Amygdala (tissue), 56 donors: ENCODE measurements at regions not wholly inside any gene's neighbourhood (a gene's known extent, or its start where the extent isn't known, plus 50 kb on each side); places are given as distances from the start of the nearest gene placed in this dataset.

Experiments
- DNase-seq, 56 donors: peaks; one replicate each; lab custom pipeline; 2025; lab: John Stamatoyannopoulos, UW

DNA sequence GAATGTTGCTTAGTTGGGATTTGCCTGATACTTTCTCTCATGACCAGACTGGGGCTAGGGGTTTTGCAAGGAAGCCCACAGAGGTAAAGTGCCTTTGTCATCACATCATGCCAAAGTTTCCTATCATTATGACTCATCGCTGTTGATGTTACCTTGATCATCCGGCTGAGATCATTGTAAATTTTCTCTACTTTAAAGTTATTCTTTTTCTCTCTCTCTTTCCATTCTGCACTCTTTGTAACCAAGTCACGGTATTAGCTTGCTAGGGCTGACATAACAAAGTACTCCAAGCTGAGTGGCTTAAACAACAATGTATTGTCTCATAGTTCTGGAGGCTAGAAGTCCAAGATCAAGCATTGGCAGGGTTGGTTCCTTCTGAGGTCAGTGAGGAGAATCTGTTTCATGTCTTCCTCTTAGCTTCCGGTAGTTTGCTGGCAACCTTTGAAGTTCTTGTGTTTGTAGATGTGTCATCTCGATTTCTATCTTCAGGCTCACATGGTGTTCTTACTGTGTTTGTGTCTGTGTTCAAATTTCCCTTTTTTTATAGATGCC is 113.0 kb downstream of the DTHD1 start:
- DNase-seq = no peak

DNA sequence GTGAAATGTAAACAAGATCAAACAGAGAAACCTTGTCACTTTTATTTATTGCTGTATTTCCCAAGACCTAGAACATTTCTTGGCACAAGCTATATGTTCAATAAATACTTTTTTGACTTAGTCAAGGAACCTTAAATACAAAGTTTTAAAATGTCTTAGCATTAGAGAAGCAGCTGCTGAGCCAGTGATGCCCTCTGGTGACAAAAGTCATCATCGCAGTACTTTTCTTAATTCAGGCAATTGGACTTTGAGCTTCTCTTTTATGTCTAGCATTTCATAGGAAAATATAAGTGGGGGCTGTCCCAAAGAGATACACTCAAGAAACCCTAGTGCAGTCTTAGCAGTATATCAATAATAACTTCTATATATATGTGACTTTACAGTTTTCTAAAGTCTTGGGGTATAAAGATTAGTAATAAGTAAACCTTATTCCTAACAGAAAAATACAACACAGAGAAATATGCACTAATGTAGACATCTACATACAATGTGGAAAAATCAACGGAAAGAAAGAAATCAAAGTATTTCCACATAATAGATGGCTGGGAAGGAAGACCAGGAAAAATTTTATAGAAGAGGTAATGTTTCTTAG is 118.4 kb downstream of the DTHD1 start:
- DNase-seq = peak in 15 of 56 donors; percentile 2 to 69 (median 7)

DNA sequence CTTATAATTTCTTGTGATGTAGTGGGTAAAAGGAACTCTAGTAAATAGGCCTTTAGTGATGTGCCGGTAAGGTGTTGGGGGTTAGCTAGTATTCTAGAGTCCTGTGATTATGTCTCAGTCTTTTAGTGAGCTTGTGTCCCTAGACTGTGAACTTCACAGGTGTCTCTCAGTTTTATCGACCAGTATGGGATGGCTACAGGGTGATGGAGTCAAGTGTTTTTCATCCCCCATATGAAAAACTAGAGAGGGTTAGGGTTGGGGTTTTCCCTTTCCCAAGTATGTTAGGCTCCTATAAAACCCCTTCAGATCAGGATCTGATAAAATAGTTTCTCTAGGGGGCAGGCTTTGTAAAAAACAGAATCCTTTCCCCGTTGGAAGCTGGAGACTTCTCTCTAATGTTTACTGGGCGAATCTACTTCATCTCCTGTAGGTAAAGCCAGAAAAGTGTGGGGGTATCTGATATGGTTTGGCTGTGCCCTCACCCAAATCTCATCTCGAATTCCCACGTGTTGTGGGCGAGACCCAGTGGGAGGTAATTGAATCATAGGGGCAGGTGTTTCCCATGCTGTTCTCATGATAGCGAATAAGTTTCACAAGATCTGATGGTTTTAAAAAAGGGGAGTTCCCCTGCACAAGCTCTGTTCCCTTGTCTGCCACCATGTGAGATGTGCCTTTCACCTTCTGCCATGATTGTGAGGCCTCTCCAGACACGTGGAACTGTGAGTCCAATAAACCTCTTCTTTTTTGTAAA is 120.8 kb downstream of the DTHD1 start:
- no peak for DNase-seq

DNA sequence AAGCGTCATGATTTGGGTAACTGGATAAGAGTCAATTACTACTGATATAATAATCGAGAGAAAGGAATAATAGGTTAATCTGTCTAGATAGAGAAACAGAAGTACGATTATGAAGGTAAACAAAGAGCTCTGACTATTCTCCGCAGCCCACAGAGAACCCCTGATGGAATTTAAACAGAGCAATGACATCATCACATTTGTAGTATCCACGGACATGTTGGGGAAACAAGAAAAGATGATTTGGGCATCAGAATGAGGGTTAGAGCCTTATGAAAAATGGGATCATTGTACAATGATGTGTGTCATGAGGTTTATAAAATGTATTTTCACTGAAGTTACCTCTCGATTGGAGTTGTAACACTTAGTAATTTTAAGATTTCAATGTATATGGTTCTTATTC is 129.9 kb downstream of the DTHD1 start:
- no peak for DNase-seq

- no peak for DNase-seq
These were observed 132.8 kb downstream of the DTHD1 start for GRCh38 chr4:36414248-36414647.

GRCh38 chr4:36417146-36417545 is 135.7 kb downstream of the DTHD1 start:
- DNase-seq = no peak

DNA sequence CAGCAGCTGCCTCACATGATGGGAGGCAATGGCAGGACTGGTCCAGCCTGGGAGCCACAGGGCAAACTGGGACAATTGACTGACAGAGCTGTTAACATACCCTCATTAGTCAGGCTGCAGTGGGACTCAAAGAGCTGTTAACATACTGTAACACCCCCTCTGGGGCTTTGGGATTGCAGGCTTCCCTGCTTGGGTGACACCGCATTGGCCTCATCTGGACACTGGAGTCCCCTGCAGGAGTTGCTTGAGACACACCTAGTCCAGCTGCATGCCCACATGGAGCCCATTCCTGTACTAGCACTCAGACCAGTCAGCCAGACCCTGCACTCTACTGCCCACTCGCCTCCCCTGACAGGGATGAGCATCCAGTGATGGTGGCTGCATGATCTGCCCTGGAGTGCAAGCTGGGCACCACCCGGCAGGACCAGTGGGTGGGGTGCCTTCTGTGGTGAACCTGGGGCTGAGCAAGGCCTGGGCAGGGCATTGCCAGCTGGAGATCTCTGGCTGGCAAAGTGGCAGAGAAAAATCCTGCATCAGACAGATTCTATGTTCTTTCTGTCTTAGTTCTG is 138.8 kb downstream of the DTHD1 start:
- DNase-seq = no peak

- DNase-seq = no peak
These were observed 141.2 kb downstream of the DTHD1 start for GRCh38 chr4:36422607-36423006.

GRCh38 chr4:36426741-36427140 is 145.3 kb downstream of the DTHD1 start:
- DNase-seq = no peak

GRCh38 chr4:36427696-36428095 is 146.3 kb downstream of the DTHD1 start:
- DNase-seq = no peak

DNA sequence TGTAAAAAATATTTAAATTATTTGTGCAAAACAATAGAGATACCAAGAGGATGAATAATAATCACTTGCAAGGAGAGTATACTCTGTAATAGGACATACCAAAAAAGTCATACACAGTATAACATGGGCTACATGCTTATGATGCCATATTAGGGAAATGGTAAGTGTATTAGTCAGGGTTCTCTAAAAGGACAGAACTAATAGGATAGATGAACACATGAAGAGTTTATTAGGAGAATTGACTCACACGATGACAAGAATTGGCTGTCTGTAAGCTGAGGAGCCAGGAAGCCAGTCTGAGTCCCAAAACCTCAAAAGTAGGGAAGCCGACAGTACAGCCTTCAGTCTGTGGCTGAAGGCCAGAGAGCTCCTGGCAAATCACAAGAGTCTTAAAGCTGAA is 151.2 kb downstream of the DTHD1 start:
- no peak for DNase-seq

- no peak for DNase-seq
These were observed 158.1 kb downstream of the DTHD1 start for GRCh38 chr4:36439556-36439955.

DNA sequence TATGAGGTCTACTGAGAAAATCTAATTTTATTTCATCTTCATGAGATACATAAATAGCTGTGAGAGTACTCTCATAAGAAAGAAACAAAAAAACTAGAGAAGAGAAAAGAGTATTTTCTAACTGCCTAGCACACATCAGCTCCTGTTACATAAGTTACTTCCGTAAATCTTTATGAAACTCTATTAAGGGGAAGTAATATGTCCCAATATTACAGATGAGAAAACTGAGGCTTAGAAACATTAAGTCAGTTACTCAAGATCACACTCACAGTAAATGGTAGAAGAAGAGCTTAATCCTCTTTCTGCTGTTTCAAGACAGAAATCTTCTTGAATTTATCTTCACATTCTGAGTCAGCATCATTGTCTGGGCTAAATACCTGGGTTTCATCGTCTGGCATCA is 164.1 kb downstream of the DTHD1 start:
- DNase-seq = no peak

DNA sequence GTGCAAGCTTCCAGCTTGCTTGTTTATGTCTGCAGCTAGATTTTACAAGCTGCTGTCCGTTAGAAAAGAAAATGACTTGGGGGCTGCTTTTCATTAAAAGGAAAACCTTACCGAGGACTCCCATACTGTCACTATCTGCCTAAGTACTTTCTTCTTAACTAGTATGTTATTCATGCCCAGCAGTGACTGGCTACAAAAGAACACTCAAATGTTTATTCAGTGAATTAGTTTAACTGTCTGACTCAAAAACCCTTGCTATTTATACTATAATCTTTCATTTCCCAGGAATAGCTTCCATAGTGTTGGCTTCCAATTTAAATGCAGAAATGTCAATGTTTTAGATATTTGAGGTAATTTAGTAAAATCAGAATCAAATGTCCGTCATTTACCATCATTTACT is 164.9 kb downstream of the DTHD1 start:
- DNase-seq = no peak

DNA sequence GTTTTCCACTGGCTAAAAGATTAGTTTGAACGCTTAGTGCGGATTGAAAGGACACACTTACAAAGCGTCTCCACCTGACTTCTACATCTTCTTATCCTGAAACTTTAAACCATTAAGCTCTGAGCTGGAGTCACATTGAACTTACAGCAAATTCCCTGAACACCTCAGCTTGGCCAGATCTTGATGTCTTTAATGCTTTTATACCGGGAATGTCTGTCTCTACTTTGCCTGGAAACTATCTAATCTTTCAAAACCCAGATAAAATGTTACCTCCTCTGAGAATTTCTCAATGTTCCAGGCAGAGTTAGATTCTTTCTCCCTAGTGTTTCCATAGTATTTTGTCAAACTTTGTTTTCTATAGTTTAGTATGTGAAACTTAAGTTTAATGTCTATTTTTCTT is 179.9 kb downstream of the DTHD1 start:
- DNase-seq = no peak

DNA sequence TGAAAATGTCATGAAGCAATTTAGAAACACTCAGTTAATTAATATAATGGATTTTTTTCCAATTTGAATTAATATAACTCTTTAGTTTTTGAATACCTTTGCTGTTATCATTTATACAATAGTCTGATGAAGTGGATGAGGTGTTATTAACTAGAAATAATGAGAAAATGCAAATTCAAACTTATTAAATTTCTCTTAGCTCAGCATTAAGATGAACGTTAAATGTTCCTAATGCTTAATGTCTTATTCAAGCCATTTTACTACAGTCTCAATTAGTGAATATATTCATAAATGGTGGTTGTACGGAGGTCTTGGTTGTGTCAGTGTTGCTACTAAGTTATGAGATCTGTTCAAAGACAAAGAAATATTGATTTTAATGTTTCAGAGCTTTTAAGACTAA is 186.3 kb downstream of the DTHD1 start:
- DNase-seq = no peak

- DNase-seq = no peak
These were observed 190.5 kb downstream of the DTHD1 start for GRCh38 chr4:36471903-36472302.

DNA sequence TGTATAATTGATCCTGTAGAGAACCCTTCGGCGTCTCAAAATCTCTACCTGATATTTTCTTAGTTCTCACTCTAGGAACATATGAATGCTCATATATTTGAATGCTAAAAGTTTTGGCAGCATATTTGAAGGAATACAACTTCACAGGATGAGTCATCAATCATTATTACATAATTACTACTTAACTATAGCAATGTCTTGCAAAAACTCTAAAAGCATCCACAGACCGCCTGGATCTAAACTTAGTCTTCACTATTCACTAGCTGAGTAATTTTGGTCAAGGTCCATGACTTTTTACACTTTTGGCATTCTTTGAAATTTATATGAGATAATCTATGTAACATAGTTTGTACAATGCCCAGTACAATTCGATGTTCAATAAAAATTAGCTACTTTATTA is 194.7 kb downstream of the DTHD1 start:
- DNase-seq = no peak

DNA sequence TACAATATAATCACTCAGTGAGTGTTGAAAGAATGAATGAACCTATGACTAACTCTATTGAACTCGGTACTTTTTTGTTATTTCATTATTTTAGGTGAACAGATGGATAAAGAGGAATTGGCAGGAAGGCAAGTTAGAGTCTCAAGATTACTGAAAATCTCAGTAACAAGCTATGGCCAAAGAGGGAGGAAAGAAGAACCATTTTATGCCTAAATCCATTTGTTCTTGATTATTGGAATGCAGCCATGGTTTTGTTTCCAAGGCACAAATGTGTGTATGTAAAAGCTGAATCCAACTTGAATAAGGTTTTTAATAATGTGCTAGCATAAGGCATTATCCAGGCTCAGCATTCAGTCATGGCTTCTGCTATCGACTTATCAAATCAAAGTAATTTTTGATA is 196.4 kb downstream of the DTHD1 start:
- DNase-seq = no peak

DNA sequence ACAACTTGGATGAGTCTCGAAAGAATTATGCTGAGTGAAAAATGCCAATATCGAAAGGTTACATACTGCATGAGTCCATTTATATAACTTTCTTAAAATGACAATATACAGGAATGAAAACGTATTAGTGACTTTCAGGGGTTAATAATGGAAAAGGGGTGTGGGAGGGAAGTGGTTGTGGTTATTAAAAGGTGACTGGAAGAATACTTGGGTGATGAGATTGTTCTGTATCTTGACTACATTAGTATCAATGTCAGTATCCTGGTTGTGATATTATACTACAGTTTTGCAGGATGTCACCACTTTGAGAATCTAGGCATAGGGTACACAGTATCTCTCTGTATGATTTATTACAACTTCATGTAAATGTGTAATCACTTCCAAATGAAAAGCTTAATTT is 204.5 kb downstream of the DTHD1 start:
- DNase-seq = no peak

- no peak for DNase-seq
These were observed 208.4 kb downstream of the DTHD1 start for GRCh38 chr4:36489798-36490197.

- no peak for DNase-seq
These were observed 210.6 kb downstream of the DTHD1 start for GRCh38 chr4:36492041-36492440.
